NCI-H774 (cell line): ENCODE measurements at regions not wholly inside any gene's neighbourhood (a gene's known extent, or its start where the extent isn't known, plus 50 kb on each side); places are given as distances from the start of the nearest gene placed in this dataset.

Source experiments
- DNase-seq: peaks from one replicate; lab custom pipeline; 2025; lab: John Stamatoyannopoulos, UW

DNA sequence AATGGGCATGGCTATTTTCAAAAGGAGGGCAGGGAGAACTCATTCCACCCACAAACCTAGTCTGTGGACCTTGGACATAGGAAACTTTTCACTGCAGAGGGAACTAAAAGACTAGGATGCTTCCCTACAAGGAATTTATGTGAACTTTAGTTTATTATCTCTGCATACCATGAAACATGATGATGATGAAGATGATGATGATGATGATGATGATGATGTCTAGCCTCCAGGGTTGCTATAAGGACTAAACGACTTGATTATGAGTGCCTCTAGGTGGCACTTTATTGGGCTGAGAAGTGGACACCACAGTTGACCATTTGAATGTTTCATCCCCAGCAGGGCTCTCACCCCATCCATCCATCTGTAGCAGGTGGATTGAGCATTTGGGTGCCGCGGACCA, 260.0 kb upstream of the TCF4 start:
- no peak for DNase-seq

DNA sequence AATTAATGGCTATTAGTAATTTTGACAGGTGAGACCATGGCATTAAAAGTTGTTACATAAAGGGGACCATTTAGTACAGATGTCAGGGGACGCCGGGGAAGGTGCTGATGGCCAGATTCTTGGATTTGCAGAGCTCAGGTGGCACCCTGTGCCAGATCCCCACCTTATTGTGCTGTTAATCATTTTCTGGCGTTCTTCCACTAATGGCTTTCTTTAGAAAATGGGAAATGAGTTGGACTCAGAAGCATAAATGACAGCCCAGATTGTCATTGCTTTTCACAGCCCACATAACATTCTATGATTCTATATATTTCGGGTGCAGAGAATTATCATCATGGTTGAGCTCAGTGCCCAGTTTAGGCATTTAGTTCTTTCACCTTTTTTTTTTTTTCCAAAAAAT, 257.2 kb upstream of the TCF4 start:
- DNase-seq = no peak

DNA sequence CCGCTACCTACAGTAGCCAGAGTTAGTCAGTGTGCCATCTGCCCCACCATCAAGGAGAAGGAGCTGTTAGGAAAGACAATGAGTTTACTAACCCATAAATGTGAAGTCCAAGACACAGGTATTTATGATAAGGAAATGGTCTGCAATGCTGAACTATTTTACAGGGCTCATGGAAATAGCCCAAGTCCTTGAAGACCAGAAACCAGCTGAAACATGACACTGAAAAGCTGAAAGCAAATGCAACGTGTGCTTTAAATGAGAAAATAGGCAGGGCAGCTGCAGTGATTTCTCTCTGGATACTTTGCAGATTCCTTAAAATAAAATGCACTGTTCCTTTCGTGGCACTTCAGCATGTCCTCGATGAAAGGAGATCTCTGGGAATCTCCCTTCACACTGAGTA, 256.4 kb upstream of the TCF4 start:
- DNase-seq = no peak

DNA sequence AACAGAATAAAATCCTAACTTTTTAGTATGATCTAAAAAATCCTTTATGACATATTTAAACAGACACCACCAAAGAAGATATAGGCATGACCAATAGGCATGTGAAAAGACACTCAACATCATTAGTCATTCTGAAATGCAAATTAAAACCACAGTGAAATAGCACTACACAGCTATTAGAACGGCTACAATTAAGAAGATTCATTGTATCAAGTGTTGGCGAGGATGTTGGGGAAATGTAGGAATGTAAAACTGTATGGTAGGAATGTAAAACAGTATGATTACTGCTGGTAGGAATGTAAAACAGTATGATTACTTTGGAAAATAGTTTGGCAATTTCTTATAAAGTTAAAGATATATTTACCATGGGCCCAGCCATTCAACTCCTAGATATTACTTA, 253.3 kb upstream of the TCF4 start:
- DNase-seq = no peak

DNA sequence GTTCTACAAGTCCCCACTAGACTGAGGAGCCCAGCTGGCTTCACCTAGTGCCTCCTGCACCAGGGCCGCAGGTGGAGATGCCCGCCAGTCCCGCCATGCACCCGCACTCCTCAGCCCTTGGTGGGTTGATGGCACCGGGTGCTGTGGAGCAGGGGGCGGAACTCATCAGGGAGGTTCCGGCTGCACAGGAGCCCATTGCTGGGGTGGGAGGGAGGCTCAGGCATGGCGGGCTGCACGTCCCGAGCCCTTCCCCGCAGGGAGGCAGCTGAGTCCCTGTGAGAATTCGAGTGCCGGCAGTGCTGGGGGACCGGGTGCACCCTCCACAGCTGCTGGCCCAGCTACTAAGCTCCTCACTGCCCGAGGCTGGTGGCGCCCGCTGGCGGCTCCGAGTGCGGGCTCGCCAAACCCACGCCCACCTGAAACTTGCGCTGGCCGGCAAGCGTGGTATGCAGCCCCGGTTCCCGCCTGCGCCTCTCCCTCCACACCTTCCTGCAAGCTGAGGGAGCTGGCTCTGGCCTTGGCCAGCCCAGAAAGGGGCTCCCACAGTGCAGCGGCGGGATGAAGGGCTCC, 252.7 kb upstream of the TCF4 start:
- no peak for DNase-seq

DNA sequence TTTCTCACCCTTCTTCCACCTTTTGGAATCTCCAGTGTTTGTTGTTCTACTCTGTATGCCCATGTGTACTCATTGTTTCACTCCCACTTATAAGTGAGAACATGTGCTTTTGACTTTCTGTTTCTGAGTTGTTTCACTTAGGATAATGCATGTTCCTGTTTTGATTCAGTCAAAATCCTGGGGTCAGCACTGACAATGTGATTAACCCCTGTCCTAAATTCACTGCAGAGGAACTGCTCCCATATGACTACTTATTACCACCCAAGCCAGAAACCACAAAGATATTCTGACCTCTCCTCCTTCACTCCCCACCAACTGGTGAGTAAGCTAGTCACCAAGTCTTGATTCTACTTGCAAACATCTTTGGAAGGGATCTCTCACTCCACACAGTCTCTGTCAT, 251.4 kb upstream of the TCF4 start:
- no peak for DNase-seq

DNA sequence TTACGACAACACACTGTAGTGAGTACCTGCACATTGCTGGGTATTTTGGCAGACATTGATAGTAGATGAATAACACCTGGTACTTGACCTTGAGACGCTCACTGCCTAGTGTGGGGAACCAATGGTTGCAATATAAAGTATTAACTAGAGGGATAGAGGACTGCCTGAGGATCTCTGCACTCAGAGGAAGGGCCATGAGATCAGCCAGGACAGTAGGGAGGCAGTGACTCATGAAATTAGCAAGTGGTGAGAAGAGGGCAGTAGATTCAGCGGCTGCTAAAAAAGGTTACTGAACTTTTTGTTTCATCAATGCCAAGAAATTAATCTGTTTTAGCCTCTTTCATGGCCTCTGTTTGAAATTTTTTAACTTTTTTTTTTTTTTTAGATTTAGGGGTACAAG, 250.8 kb upstream of the TCF4 start:
- DNase-seq = no peak

DNA sequence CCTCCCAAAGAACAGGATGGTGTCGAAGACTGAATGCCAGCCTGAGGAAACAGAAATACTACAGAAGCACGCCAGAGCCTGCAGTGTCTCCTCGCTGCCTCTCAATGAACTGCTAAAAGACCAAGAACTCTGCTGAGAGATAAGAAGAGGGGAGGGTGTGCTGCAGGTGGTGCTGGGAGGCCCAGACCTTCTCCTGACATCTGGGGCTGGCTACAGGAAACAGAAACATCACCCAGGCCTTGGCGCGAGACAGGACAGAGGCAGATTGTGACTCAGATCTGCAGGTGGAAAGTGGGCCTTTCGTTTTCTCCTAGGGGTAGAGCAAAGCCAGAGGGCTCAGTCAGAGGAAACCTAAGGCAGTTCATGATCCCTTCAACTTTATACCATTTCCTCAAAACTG, 250.3 kb upstream of the TCF4 start:
- no peak for DNase-seq

DNA sequence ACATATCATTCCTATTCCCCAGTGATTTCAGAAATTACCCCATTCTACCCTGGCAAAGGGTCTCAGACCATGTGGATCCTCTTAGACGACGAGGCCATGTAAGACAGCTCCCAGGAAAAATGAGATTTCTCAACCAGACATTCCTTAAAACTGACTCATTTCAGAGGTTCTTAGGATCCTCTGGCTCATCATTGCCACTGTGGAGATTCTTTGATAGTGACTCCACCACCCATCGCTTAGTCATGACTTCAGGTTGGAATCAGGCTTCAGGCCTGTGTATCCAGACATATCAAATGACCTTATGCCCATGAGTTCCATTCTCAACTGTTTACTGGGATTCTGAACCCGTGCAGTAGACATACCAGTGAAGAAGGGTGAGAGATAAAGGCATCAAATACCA, 245.6 kb upstream of the TCF4 start:
- no peak for DNase-seq

DNA sequence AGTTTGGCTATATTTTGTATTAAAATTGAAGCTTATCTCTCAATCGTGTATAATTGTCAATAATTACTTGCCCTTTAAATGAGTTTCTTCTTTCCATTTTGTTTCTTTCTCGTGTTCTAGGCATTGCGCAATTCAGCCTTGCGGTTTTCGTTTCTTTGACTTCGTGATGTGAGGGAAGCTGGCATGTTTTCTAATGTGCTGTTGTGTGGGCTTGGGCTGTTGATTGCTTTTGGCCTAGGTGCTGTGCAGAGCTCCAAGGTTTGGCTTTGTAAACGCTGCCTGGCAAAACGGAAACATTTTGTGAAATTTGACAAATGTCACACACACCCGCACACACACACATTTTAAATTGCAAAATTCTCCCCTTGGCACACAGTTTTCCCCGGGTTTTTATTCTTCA, 242.6 kb upstream of the TCF4 start:
- no peak for DNase-seq

DNA sequence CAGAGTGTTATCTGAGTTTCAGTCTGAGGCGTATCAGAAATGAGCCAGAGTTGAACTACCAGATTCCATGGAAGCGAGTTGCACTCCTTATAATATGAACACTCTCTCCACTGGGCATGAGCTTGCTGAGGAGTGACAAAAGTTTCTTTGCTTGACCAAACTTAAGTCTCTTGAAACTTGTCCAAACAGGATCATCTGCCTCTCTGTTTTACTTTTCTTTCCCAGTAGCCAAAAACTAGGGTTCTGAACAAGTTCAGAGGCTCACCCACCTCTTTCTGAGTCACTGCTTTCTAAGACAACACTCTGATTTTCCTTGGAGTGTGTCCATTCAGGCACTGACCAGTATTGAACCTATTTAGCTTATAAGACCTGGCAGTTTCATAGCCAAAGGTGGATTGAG, 233.2 kb upstream of the TCF4 start:
- no peak for DNase-seq

DNA sequence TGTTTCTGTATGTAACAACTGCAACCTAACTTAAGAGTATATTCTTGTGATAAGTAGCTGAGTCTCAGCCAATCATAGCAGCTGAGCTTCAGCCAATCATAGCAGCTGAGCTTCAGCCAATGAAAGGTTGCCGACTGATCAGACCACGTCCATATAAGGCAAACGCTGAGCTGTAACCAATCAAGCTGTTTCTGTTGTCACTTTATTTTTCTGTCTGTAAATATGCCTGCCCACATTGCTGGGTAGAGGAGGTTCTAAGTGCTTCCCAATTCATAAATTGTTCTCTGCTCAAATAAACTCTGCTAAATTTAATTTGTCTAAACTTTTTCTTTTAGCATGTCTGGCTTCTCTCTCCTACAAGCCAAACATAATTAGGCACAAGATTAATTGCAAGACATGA, 231.5 kb upstream of the TCF4 start:
- DNase-seq = no peak

DNA sequence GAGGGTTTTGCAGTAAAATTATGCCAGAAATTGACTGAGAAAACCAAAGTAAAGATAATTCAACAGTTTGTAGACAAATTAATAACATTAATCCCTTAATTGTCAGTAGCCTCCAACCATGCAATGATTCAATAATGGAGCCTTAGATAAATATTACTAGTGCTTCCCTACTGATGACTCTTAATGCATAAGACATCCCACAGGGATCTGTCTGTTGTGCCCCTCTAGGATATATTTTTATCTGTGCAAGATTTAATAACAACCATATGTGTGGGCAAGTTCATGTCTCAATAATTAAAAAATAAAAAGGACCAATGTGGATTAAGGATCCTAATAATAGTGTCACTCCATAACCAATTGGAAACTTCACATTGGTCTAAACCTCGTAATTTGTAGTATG, 230.3 kb upstream of the TCF4 start:
- DNase-seq = no peak

DNA sequence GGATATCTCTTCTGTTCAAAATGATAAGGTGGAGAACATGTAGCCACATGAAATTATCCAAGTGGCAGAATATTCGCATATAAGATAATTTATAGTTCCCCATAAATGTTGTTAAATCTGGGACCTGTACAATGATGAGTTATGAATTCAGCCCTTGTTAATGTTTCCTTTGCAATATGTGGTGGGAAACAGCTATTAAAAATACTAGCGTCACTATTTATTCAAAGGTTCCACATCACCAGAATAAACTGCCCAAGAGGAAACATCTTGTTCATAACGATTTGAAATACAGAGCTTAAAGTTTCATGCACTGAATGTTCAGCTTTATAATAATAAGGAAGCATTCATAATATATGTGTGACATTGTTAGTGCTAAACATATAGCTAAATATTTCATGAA, 223.9 kb upstream of the TCF4 start:
- DNase-seq = no peak

DNA sequence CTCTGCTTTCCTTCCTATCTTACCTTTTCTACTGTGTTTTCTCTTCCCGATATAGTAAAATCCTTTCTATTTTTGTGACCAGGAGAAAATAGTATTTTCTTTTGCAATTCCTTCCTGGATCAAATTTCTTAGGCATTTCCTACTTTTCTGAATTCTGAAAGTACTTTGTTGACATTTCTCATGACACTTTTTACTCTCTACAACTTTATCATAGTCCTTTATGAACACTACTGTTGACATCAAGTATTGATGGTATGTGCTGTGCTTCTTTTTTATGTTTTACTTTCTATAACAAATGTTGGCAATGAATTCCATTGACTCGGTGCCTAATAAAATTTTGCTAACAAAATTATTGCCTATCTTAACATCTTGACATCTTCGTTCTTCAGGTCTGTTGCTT, 217.7 kb upstream of the TCF4 start:
- no peak for DNase-seq

DNA sequence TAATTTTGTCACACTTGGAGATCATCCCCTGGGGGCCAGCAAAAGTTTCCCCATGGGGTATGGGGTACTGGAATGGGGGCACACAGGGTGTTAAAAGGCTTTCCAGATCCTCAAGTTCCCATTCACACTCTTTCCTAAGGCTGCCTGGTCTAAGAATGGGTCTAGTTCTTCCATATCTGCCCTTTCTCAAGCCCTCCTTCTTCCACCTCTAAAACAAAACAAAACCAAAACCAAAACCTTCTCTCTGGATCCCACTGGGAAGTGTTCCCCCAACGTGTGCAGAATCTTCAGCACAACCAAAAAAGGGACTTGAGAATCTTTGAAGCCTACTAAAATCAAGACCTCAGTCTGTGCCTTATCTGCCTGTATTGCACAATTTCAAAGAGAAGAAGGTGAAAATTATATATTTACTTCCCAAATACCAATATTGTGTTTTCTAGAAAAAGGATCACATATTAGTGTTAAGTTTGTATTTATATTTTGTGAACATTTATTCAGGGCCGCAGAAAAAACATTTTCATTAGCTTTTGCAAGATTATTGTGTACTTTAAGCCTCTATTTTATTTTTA, 207.2 kb upstream of the TCF4 start:
- DNase-seq = no peak

DNA sequence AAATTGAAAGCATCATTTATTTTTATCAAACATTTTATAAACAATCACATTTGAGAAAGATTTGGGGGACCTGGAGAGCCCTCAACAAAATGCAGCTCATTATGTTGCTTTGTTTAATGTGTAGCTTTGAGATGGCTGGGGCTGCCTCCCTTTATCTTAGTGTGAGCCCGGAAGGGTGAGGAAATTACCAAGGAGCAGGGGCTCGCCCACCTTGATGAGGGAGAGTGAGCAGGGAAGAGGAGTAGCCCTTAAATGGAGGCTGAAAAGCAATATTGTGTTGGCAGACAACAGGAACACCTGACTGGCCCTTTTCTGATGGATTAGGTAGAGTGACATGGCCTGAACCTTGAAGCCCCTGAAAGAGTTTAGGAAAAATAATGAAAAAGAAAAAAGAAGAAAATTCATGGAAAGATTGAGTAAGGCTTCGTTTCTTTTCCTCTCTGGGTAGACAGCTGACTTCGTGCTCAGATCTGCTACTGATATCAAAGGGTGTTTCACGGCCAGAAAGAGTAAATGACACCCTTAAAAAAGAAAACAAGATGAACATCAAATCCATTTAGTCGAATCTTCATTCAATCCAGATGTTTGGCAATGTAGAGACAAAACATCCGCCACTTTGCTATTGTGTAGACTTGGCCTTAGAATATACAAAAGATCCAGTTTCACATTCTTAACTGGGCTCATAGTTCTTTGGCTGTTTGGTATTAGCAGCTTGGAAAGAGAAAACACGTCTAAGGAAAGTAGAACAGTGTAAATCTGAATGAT, 206.5 kb upstream of the TCF4 start:
- no peak for DNase-seq

DNA sequence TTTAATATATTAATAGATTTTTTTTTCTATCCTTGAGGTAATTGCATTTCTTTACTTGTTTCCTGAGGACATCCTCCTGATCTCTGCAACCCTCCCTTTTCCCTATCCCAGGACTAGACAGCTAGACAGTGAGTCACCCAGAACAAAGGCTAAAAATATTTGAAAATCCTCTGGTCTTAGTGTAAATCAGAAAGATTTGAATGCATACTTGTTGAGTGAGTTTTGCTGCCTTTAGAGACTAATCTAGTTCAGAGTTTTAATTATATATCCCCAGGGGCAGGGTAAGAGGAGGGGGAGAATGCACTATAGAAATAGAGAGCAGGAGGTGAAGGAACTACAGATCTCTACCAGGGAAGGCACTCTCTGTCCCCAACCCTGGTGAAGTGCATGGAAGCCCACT, 202.3 kb upstream of the TCF4 start:
- DNase-seq = no peak

DNA sequence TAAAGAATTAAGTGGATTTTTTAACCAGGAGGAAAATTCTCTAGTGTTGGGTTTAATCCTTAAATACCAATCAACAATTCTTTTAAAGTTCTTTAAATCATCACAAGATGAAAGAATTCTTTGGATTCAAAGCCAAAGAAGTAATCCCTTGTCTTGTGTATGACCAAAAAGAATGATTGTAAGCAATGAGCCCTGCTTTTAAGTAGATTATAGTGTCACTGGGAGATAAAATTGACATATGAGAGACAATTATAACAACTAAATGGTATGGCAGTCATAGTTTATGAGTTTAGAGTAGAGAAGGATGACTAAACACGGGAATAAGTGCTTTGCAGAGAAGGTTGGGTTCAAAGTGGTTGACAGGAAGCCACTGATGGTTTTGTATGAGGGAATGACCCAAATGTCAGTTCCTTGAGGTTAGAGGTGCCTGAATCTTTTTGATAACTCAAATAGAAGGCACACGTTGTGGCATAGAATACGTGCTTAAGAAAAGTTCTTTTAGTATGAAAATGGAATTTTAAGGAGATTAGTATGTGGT, 199.6 kb upstream of the TCF4 start:
- DNase-seq = no peak

DNA sequence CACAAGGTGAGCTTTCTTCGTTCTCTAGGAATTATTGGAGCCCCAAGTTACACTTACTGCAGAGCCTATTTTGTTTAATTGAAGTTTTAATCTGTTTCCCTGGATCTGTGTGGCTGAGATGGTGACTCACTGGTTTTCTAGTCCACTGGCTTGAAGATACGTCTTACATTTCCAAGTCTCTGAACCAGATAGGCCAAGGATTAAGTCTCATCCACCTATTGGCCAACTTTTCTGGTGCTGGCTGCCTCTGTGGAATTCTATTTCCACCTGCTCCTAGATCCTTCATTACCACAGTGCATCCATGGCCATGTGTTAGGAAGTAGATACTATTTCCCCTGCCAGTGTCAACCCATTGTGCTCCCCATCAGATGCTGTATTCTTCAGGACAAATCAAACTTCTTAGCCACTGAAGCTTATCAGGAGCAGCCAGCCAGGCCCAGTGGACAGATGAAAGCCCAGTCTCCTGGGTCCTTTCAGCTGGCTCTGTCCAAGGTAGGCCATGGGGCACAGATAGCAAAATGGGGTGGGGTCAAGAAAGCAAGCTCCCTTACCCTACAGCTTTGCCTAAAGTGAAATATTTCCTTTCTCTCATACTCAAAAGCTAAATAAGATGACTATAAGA, 198.8 kb upstream of the TCF4 start:
- no peak for DNase-seq

DNA sequence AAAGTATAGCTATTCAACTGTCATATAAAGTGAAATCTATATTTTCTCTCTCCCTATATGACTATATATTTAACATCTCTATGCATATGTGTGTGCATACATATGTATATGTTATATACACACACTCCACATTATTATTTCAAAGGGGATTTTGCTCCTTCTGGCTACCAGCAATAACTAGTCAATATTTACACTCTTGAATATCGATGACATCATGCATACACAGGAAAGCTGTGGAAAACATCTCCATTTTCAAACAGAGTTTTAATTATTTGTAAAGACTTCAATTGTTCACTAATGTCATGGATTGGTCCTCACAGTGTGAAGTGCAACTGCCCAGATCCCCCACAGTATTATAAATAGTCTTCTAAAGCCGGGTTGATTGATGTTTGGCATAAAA, 195.9 kb upstream of the TCF4 start:
- peak; percentile 57 for DNase-seq

DNA sequence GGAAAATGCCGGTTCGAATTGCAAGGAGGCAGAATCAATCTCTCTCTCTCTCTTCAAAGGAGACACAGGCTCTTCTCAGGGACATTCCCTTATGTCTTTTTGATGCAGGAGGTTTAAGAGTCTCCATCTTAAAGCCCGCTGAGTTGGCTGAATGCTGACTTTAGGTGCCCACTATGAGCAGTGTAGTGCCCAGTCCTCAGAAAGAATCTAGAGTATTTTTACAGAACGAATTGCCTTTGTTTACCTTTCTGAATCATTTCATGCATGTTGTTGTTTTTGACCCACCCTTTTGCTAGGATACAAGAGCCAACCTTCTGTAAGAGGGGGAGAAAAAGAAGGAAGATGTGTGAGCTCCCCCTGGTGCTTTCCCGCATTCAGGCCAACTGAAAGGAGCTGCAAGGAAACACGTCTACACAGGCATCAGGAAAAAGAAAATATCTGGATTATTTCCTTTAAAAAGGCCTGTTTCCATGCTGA, 193.5 kb upstream of the TCF4 start:
- peak; percentile 61 for DNase-seq

DNA sequence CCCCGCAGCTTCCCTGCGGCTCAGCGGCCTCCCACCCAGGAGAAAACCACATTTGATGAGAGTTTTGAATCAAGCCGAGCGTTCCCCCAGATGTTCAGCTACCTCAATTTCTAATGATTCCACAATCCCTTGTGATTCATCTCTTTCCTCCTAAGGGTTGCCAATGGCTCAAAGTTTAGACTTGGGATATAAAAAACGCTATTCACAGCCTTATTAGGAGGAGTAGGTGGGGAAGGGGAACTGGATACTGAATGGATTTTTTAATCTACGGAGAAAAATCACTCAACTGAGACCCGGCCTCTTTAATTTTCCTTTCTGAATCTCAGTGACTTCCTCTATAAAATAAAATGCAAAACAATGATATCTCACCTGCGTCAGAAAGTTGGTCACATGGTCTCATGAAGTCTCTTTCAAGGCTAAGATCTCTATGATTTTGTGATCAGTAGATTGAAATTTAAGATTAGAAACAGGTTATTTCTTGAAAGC, 192.6 kb upstream of the TCF4 start:
- DNase-seq = no peak
